DMS153 treated with DMSO at 0.1 percent for 48 hours (cell line): ENCODE measurements at regions not wholly inside any gene's neighbourhood (a gene's known extent, or its start where the extent isn't known, plus 50 kb on each side); places are given as distances from the start of the nearest gene placed in this dataset.
A peak's percentile ranks its signal among the peaks of the same experiment; 100 is the strongest.

Source experiments
- DNase-seq: peaks from one replicate; lab custom pipeline; 2025; ENCODE audit not compliant: unreplicated experiment; lab: John Stamatoyannopoulos, UW

GRCh38 chr11:116535994-116536393 lies 236.8 kb downstream of the BUD13 start:
- DNase-seq = no peak

- no peak for DNase-seq
Observed at GRCh38 chr11:116535120-116535519, 237.7 kb downstream of the BUD13 start.

- DNase-seq = no peak
Observed at GRCh38 chr11:116534270-116534975, 238.4 kb downstream of the BUD13 start.

GRCh38 chr11:116533186-116533825 lies 239.5 kb downstream of the BUD13 start:
- no peak for DNase-seq

- no peak for DNase-seq
Observed at GRCh38 chr11:116532066-116532465, 240.7 kb downstream of the BUD13 start.

- DNase-seq = no peak
Observed at GRCh38 chr11:116530705-116531104, 242.1 kb downstream of the BUD13 start.

- no peak for DNase-seq
Observed at GRCh38 chr11:116529271-116529670, 243.5 kb downstream of the BUD13 start.

GRCh38 chr11:116527180-116527991 lies 245.4 kb downstream of the BUD13 start:
- DNase-seq = no peak

GRCh38 chr11:116525961-116526495 lies 246.8 kb downstream of the BUD13 start:
- DNase-seq = no peak

GRCh38 chr11:116519499-116519898 lies 253.3 kb downstream of the BUD13 start:
- no peak for DNase-seq

- DNase-seq = no peak
Observed at GRCh38 chr11:116518141-116518540, 254.6 kb downstream of the BUD13 start.

- no peak for DNase-seq
Observed at GRCh38 chr11:116517584-116517983, 255.2 kb downstream of the BUD13 start.

GRCh38 chr11:116517077-116517476 lies 255.7 kb downstream of the BUD13 start:
- DNase-seq = no peak

- DNase-seq = peak; percentile 50
Observed at GRCh38 chr11:116515664-116516184, 257.1 kb downstream of the BUD13 start.

GRCh38 chr11:116513894-116514293 lies 258.9 kb downstream of the BUD13 start:
- no peak for DNase-seq

- DNase-seq = no peak
Observed at GRCh38 chr11:116513278-116513823, 259.4 kb downstream of the BUD13 start.

GRCh38 chr11:116512841-116513240 lies 259.9 kb downstream of the BUD13 start:
- no peak for DNase-seq

GRCh38 chr11:116511684-116512083 lies 261.1 kb downstream of the BUD13 start:
- DNase-seq = no peak

- no peak for DNase-seq
Observed at GRCh38 chr11:116510886-116511650, 261.7 kb downstream of the BUD13 start.

GRCh38 chr11:116510166-116510565 lies 262.6 kb downstream of the BUD13 start:
- DNase-seq = no peak
